ENCODE measurements at regions not wholly inside any gene's neighbourhood (a gene's known extent, or its start where the extent isn't known, plus 50 kb on each side); places are given as distances from the start of the nearest gene placed in this dataset.
"Not testable (repeated sequence)": the region's sequence is repeated elsewhere in the genome, so short reads cannot be mapped to it uniquely, and the experiment has no call there.

- no peak for DNase-seq
Measured at GRCh38 chr4:10275696-10276095, 159.1 kb upstream of the WDR1 start.

GRCh38 chr4:10273030-10273429, 156.4 kb upstream of the WDR1 start:
- DNase-seq, result no peak

- no peak for DNase-seq
Measured at GRCh38 chr4:10272511-10272910, 155.9 kb upstream of the WDR1 start.

GRCh38 chr4:10267066-10267465, 150.5 kb upstream of the WDR1 start:
- no peak for DNase-seq

GRCh38 chr4:10260777-10261176, 144.2 kb upstream of the WDR1 start:
- no peak for DNase-seq

- no peak for DNase-seq
Measured at GRCh38 chr4:10259976-10260375, 143.4 kb upstream of the WDR1 start.

GRCh38 chr4:10256203-10256602, 139.6 kb upstream of the WDR1 start:
- DNase-seq, result no peak

GRCh38 chr4:10253765-10254164, 137.2 kb upstream of the WDR1 start:
- DNase-seq, result no peak

GRCh38 chr4:10245751-10246150, 129.2 kb upstream of the WDR1 start:
- DNase-seq, result no peak

- DNase-seq, result no peak
Measured at GRCh38 chr4:10243856-10244255, 127.3 kb upstream of the WDR1 start.

- DNase-seq, result no peak
Measured at GRCh38 chr4:10240691-10241090, 124.1 kb upstream of the WDR1 start.

GRCh38 chr4:10239982-10240654, 123.5 kb upstream of the WDR1 start:
- DNase-seq, result no peak

GRCh38 chr4:10237131-10237530, 120.5 kb upstream of the WDR1 start:
- DNase-seq, result no peak

- no peak for DNase-seq
Measured at GRCh38 chr4:10232114-10232513, 115.5 kb upstream of the WDR1 start.

- no peak for DNase-seq
Measured at GRCh38 chr4:10226756-10227155, 110.2 kb upstream of the WDR1 start.

- DNase-seq, result no peak
Measured at GRCh38 chr4:10225096-10225495, 108.5 kb upstream of the WDR1 start.

GRCh38 chr4:10223782-10224181, 107.2 kb upstream of the WDR1 start:
- DNase-seq, result no peak

GRCh38 chr4:10213481-10213880, 96.9 kb upstream of the WDR1 start:
- not testable (repeated sequence) for DNase-seq

GRCh38 chr4:10212901-10213300, 96.3 kb upstream of the WDR1 start:
- no peak for DNase-seq

- DNase-seq, result no peak
Measured at GRCh38 chr4:10212400-10212799, 95.8 kb upstream of the WDR1 start.

- DNase-seq, result no peak
Measured at GRCh38 chr4:10207116-10207515, 90.5 kb upstream of the WDR1 start.

- DNase-seq, result no peak
Measured at GRCh38 chr4:10205223-10205622, 88.6 kb upstream of the WDR1 start.

GRCh38 chr4:10204401-10205058, 87.9 kb upstream of the WDR1 start:
- DNase-seq, result no peak

GRCh38 chr4:10203851-10204250, 87.3 kb upstream of the WDR1 start:
- DNase-seq, result no peak
